Sigmoid colon (tissue), 4 donors: ENCODE measurements at regions not wholly inside any gene's neighbourhood (a gene's known extent, or its start where the extent isn't known, plus 50 kb on each side); places are given as distances from the start of the nearest gene placed in this dataset.

Experiments
- EP300 ChIP-seq, 4 donors: sonication (generic); formaldehyde crosslinking; IDR thresholded peaks; one replicate each; pipeline ENCODE4 v1.6.1; 2017; ENCODE audit warnings: antibody characterized with exemption in 4 of 4
- POLR2A ChIP-seq, 2 donors: fragments of 450-650 bp; IDR thresholded peaks; one replicate each; pipeline ENCODE4 v1.6.1; 2016; ENCODE audit warnings: antibody characterized with exemption in 2 of 2, mild to moderate bottlenecking in 2 of 2, moderate library complexity in 2 of 2
- TF ChIP-seq, protein P1 (sequence below), 4 experiments: fragments of 450-650 bp in 3 of 4; fragments of 200-600 bp in 1 of 4; IDR thresholded peaks; one replicate each; pipeline ENCODE4 v1.5.1; 2016 to 2019; ENCODE audit warnings: antibody characterized with exemption in 4 of 4, mild to moderate bottlenecking in 3 of 4, moderate library complexity in 2 of 4

DNA sequence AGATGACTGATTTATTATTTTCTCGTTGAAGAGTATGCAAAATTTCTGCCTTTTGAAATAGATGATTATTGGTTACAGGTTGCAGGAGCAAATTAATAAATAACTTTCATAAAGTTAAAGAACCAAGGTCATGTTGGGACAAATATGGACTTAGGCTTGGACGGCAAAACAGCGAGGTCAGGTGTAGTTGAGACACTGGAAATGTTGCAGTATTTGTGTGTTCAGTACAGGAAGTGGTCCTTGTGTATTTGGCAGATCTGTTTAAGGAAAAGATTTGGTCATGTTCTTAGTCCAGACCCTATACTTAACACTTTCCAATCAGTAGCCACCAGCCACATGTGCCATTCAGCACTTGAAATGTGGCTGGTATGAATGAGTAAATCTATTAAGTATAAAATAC is 486.5 kb downstream of the TDRD15 start:
- TF ChIP-seq, protein P1, sequence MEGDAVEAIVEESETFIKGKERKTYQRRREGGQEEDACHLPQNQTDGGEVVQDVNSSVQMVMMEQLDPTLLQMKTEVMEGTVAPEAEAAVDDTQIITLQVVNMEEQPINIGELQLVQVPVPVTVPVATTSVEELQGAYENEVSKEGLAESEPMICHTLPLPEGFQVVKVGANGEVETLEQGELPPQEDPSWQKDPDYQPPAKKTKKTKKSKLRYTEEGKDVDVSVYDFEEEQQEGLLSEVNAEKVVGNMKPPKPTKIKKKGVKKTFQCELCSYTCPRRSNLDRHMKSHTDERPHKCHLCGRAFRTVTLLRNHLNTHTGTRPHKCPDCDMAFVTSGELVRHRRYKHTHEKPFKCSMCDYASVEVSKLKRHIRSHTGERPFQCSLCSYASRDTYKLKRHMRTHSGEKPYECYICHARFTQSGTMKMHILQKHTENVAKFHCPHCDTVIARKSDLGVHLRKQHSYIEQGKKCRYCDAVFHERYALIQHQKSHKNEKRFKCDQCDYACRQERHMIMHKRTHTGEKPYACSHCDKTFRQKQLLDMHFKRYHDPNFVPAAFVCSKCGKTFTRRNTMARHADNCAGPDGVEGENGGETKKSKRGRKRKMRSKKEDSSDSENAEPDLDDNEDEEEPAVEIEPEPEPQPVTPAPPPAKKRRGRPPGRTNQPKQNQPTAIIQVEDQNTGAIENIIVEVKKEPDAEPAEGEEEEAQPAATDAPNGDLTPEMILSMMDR (IDR thresholded peaks at IDR 0.05) = no peak
- no peak for TF ChIP-seq EP300 (IDR thresholded peaks at IDR 0.05)
- no peak for TF ChIP-seq POLR2A (IDR thresholded peaks at IDR 0.05)
